ENCODE measurements at regions not wholly inside any gene's neighbourhood (a gene's known extent, or its start where the extent isn't known, plus 50 kb on each side); places are given as distances from the start of the nearest gene placed in this dataset.

DNA sequence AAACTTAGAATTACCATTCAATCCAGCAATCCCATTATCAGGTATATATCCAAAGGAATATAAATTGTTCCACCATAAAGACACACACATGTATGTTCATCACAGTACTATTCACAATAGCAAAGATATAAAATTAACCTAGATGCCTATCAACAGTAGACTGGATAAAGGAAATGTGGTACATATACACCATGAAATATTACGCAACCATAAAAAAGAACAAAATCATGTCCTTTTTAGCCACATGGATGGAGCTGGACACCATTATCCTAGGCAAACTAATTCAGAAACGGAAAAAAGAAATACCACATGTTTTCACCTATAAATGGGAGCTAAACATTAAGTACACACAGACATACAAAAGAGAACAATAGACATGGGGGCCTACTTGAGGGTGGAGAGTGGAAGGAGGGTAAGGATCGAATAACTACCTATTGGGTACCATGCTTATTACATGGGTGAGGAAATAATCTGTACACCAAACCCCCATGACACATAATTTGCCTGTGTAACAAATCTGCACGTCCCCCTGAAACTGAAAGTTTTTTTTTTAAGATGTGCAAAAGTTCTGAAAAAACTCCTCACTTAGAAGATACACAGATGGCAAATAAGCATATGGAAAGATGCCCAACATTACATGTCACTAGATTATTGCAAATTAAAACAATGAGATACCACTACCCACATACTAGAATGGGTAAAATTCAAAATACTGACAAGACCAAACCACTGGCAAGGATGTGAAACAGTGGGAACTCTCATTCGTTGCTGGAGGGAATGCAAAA lies 313.0 kb upstream of the CD180 start:
- TF ChIP-seq POLR2A (IDR thresholded peaks at IDR 0.05) (no peak), EP300 (IDR thresholded peaks at IDR 0.05) (no peak)
- TF ChIP-seq, protein P1, sequence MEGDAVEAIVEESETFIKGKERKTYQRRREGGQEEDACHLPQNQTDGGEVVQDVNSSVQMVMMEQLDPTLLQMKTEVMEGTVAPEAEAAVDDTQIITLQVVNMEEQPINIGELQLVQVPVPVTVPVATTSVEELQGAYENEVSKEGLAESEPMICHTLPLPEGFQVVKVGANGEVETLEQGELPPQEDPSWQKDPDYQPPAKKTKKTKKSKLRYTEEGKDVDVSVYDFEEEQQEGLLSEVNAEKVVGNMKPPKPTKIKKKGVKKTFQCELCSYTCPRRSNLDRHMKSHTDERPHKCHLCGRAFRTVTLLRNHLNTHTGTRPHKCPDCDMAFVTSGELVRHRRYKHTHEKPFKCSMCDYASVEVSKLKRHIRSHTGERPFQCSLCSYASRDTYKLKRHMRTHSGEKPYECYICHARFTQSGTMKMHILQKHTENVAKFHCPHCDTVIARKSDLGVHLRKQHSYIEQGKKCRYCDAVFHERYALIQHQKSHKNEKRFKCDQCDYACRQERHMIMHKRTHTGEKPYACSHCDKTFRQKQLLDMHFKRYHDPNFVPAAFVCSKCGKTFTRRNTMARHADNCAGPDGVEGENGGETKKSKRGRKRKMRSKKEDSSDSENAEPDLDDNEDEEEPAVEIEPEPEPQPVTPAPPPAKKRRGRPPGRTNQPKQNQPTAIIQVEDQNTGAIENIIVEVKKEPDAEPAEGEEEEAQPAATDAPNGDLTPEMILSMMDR (IDR thresholded peaks at IDR 0.05) = no peak
